NCI-H510A treated with DMSO at 0.1 percent for 48 hours (cell line): ENCODE measurements at regions not wholly inside any gene's neighbourhood (a gene's known extent, or its start where the extent isn't known, plus 50 kb on each side); places are given as distances from the start of the nearest gene placed in this dataset.

Source experiments
- DNase-seq: peaks from one replicate; lab custom pipeline; 2025; lab: John Stamatoyannopoulos, UW

DNA sequence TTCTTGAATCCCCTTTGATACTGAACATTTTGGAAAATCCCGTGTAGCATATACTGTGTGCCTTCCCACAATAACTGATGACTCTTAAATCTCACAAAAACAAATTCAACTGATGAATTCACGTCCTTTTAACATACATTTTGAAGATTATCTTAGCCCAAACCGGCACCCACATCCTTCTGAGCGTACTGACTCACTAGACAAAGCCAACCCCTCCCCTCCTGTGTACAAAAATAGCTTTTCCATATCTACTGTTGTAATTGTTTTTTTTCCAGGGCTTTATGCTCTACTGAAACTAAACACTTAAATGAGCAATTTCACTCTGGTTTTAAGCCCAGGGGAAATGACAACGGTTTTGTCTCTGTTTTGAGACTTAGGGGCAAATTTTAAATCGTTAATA, 109.4 kb upstream of the ATF7IP start:
- no peak for DNase-seq

DNA sequence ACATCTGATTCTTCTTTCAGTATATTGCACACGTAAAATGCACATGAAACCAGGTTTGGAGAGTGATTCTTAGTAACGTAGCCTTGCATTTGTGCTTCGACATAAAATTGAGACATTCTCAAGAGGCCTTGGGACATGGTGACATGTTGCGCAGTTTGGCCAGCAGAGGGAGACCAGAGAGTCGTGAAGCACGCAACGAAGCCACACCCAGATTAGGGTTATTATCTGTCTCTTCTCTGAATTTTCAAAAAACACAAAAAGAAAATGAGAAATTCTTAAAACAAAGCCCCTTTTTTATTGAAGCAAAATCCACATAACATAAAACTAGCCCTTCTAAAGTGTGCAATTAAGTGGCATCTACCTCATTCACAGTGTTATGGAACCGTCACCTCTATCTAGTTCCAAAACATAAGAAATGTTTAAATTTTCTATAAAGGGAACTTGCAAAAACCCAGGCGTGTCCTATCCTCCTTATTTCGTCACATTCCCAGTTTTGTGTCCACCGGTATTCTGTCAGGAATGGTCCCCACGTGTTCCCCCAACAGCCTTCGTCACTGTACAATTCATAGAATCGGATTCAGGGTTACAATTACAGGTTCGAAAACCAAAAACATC, 108.8 kb upstream of the ATF7IP start:
- DNase-seq: peak; percentile 65

DNA sequence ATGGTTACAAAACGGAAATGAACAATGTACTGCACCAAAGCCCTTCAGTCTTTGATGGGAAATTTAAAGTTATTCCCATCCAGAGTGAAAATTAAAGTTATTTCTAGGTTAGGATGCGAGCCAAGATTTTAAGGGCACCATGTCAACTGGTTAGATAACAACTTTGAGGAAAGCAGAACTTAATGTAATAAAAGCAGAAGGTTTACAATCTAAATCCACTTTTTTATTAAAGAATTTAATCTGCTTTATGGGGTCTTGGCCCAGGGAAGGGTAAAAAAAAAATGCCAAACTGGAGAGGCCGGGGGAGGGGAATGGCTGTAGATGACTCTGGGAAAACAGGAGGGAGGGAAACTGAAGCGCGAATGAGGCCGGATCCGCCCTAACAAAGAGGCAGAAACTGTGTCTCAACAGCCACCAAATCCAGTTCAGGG, 108.2 kb upstream of the ATF7IP start:
- DNase-seq: no peak

DNA sequence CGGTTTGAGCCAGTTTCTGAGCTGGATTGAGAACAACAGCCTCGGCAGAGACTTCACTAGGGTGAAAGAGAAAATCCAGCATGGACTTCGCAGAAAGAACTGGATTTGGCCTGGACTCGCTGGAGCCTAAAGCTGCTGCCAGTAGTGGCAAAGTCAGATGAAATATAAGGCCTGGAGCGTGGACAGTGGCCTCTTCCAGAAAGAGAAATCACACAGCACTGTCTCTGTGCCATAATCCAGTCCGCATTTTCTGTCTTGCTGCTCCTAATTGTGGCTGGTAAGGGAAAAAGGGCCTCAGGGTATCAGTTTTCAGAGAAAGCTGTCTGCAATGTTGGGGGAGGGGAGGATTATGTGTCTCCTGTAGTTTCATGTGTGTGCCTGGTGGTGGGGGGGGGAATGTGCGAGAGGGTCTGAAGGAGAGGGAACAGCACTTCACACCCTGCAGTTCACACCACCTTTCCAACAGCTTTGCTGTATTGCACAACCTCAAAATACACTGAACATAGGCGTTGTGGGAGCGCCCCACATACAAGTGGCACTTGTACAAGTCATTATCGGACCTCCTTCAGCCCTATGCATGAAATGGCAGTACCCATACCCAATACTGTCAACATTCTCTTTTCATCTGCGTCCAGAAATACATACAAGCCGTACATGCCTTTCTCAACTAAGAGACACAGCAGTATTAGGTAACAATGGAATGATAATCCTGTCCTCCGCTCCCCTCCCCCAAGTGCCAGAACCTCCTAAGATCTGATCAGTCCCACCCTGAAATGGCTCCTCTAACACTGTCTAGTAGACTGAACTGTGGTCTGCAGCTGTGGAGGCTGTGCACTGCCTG, 107.5 kb upstream of the ATF7IP start:
- peak; percentile 98 for DNase-seq

DNA sequence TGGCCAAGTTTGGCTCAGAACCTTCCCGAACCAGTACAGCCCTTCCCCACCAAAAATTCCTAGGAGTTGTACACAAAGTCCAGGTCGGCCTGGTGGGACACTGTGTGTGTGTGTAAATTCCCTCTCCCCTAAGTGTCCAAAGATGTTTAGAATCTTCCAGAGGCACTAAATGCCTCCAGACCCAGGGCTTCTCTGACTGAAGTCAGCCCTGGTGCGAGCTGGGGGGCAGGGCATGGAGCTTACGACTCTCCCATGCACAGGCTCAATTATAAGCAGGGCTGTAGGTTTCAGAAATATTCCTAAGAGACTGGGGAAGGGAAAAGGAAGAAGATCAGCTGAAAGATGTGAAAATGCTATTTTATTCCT, 106.9 kb upstream of the ATF7IP start:
- peak; percentile 46 for DNase-seq

DNA sequence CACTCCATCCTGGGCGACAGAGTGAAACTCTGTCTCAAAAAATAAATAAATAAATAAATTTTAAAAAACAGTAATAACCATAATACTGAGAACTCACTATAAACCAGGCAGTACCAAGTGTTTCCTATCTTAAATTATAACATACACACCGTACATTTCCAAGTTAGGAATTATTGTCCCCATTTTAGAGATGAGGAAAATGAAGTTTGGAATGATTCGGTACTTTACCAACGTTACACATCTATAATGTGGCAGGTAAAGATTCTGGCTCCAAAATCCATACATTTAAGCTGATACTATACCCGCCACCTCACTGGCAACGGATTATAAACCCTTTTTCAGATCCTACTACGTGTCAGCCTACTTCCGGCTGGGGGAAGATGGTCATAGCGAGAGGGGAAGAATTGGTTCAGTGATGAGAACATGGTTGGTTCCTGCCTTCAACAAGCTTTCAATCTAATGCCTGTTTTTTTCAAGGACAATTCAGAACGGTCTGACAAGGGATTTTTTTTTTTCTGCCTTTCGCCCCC, 105.9 kb upstream of the ATF7IP start:
- no peak for DNase-seq

DNA sequence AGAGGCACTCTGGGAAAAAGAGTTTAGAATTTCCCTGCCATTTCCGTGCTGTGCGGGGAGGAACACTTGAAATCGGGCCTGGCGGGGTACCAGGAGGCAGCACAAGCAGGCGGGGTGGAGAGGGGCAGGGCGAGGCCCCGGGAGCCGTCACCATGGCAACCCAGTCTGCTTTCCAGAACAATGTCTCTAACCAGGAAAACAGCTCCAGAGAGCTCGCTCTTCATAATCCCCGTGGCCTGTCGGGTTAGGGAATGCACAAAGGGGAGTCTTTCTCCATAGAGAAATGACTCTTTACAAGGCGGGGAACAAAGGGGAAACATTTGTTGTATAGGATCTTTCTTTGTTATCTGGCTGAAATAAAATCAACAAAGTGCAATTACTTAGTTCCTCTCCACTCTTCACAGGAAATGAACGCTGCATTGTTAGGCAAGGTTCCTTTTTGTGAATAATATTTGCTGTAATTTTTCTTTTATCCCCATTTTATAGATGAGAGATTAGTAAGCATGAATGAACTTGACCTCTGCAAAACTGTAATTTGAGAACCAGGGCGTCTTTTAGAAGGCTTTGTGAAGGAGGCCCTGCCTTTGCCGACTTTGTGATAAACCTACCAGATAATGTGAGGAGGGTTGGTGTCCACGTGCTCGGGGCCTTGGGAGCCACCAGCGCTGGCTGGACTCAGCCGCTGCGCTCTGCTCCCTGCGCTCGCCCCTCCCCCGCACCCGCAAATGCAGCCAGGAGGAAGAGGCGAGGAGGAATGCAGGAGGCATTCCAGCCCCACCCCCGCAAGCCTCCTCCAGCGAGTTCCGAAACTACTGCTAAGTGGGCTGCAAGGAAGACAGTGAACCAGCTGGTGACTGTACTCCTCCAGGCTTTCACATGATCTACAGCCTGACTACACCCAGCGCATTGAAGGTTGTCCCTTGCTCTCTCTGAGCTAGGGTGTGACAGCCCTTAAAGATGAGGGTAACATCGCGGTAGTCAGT, 105.2 kb upstream of the ATF7IP start:
- DNase-seq: peak; percentile 59

DNA sequence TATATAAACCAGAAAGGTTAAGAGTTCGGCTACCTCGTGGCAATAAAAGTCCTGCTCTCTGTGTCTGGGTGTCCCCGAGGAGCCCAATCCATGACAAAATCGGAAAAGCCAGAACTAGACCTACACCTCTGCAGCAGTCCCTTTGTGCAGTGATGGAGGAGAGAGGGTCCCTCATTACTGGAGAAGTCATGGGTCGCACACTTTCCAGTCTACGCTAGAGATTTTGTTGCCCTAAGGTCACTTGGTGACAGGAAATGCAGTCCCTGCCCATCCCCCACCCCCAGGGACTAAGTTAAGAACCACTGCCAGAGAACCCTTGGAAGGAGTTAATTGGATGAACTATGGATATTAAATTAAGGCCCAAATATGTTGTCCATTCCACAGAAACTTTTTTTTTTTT, 104.4 kb upstream of the ATF7IP start:
- no peak for DNase-seq

DNA sequence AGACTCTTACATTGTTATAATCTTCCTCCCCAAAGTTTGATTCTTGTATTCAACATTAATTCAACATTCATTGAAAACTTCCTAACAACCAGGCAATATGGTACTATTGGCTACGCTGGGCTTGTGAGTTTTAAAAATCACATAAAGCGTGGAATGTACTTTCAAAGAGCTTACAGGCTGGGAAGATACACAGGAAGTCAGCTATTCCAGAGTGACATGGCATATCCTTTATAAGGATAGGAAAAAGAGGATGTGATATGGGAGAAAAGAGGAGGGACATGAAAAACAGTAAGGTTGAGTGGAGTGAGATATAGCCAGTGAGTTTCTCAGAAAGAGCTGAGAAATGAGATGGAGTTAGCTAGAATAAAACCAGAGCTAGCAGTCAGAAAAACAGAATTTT, 103.6 kb upstream of the ATF7IP start:
- DNase-seq: no peak

DNA sequence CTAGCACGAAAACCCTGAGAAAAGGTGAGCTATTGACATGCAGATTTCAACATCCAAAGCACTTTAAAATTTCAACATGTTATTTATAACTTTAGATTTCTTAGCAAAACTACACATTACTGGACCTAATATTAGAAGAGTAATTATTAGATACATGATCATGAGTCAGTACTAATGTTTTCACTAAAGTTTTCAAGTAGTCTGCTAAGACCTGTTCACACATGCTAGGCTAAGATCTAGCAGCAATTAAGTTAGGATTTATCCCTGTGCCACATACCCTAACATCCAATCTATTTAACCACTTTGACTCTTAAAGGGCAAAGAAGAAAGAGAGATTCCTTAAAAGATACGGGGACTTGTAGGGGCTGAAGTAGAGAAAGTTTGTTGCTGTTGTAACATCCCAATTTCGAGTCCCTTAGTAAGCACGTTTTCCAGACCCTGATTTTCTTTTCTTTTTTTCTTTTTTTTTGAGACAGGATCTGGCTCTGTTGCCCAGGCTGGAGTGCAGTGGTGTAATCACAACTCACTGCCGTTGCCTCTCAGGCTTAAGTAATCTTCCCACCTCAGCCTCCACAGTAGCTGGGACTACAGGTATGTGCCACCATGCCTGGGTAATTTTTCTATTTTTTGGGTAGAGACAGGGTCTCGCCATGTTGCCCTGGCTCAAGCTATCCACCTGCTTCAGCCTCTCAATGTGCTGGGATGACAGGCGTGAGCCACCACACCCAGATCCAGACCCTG, 102.5 kb upstream of the ATF7IP start:
- DNase-seq: no peak

DNA sequence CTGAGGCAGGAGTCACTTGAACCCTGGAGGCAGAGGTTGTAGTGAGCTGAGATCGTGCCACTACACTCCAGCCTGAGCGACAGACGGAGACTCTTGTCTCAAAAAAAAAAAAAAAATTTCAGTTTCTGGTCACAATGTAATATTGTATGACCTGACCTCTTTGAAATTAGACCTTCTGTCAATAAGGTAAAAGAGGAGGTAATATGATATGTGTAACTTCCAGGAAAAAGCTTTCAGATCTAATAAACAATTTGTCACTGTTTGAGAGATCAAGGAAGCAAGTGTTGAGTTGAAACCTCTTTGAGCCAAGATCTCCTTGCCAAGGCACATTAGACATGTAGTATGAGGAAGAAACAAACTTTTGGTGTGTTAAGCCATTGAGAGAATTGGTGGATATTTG, 101.7 kb upstream of the ATF7IP start:
- DNase-seq: peak; percentile 21

DNA sequence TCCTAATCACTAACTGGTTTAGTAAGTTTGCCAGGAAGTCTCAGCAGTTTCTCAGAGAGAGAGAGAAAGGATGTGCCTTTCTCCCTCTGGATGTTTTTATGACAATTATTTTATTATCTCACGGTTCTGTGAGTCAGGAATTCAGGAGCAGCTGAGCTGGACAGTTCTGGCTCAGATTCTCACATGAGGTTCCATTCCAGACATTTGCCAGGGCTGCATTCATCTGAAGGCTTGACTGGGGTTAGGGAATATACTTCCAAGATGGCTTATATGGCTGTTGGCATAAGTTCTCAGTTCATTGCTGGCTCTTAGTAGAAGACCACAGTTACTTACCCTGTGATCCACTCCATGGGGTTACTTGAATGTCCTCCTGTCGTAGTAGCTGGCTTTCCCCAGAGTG, 101.2 kb upstream of the ATF7IP start:
- no peak for DNase-seq

DNA sequence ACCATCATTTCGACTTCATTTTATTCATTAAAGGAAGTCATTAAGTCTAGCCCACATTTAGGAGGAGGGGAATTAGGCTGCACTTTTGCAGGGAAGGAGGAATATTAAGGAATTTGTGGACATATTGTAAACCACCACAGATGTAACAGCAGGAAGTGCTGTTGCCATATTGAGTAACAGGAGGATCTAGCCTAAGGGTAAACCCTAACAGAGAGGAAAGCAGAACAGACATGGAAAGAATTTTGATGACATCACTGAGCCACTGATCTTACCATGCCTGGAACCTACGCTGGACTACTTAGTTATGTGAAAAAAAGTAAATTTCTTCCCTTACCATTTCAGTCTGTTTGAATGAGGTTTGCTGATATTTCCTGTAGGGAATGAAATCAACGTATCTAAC, 100.7 kb upstream of the ATF7IP start:
- DNase-seq: no peak

DNA sequence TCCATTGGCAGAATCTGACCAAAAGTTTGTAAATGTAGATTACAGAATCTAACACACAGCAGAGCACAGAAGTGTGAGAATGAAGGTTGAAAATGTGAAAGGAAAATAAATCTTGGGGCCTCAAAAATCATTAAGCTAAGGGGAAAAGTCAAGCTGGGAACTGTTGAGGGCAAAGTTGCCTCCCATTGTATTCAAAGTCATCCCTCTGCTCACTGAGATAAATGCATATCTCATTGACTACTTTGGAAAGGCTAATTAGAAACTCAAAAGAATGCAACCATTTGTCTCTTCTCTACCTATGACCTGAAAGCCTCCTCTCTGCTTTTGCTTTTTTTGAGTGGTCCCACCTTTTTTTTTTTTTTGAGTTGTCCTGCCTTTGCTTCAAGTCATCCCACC, 97.4 kb upstream of the ATF7IP start:
- DNase-seq: no peak

DNA sequence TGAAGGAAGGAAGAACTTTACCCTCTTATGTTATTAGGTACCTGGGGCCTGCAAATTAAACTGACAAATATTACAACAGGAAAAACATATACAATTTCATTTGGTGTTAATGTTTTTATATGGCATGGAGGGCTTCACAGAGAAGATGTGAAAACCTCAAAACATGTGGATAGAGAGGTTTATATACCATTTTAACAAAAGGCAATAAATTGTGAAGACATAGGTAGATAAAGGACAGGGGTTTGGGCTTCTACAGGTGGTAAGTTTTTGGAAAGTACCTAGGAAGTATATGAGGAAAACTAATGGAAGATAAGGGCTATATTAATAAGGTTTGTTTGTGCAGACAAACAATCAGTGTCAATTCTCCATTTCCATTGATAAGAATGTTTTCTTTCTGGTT, 95.1 kb upstream of the ATF7IP start:
- no peak for DNase-seq

DNA sequence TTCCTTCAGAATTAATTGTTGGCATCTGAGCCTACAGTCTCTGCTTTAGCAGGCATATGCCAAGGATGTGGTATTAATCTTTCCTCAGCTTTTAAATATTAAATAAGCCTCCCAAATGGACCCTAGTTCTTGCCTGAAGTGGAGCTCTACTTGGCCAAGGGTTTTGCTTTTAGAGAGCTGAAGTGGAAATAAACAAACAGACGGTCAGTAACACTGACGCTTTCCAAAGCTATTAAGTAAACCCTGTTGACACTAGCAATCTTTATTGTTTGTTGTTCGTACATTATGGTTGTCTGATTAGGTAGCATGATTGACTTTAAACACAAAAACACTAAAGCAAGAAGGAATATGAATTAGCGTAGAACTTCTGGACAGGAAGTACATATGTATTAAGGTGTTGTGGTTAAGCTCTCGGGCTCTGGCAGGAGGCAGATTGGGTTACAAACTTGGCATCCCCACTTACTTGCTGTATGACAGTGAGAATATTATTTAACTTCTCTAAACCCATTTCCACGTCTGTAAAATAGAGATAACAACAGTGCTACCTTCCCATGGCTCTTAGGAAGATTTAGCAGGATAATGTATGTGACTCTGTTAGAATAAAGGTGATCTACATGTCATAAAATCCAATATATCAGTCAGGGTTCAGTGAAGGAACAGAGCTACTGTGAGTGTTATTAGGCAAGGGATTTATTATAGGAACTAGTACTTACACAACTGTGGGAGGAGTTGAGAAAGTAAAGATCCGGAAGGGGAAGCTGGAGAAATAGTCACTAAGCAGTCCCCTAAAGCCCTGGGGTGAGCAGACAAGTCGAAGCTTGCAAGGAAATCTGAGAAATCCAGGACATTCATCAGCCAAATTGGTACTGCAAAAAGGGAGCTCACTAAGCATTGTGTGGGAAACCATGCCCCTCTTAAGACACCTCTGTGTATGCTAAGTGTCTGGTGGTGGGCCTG, 92.2 kb upstream of the ATF7IP start:
- DNase-seq: peak; percentile 90

DNA sequence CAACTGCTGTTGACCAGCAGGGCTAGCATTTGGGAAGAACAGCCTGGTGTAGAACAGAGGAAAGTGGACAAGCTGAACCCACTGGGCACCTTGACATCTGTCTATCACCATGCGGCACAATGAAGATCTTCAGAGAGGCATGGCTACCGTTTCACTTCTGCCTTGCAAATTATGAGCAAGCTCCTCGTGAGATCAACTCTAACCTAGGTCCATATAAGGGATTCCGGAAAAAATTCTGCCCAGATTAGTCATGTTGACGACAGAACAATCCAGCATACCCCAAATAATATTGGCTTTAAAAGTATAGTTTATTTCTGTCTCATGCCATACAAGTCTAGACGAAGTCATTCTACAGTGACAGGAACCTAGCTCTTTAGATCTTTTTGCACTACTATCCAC, 91.6 kb upstream of the ATF7IP start:
- no peak for DNase-seq

DNA sequence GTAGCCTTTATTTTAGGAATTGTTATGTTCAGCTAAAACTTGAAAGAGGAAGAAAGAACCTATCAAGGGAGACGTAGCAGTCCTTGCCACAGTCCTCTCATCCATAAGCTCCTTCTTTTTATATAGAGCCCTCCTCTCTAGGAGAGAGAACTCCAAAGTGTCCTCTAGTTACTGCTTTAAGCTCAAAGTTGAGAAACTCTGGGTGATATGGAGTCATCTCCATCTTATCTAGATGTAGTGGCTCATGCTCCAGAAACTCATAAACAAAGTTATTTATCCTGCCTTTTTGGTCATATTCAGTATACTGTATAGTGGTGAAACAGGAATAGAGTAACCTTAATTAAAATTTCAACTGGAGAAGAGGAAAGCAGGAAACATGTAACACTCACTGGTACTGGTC, 90.4 kb upstream of the ATF7IP start:
- no peak for DNase-seq

DNA sequence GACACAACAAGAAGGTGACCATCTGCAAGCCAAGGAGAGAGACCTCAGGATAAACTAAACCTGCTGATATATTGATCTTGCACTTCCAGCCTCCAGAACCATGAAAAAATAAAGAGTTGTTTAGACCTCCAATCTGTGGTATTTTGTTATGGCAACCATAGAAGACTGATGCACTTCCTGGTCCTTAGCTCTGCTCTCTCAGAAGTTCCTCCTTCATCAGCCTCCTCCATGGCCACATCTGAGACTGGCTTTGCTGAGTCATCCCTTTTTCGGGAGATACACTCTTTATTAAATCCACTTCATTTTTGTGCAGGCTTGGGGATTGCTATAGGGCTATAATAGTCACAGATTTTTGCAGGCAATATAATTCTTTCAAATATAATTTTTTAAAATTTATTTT, 89.6 kb upstream of the ATF7IP start:
- DNase-seq: no peak

DNA sequence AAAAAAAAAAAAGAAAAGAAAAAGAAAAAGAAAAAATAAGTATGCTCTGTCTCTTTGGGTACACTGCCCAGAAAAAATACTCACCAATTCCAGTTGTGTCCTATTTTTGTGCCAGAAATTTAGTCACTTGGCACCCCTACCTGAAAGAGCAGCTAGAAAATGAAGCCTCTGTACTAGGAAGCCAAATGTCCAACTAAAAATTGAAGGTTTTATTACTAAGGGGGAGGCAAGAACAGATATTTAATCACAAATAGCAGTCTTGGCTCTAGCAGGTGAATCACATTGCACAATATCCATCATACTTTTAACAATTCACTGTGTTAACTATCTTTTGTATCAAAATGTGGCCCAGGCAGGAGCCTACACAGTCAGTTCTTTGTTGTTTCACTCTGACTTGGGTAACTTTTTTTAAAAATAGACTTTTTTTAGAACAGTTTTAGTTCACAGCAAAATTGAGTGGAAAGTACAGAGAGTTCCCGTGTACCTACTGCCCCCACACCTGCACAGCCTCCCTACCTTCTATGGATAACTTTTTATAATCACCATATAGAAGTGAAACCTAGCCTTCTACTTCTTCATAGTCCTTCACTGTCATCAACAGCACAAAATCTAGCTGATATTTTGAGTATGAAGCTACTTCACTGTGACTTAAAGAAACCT, 87.1 kb upstream of the ATF7IP start:
- DNase-seq: no peak
